ENCODE measurements at regions not wholly inside any gene's neighbourhood (a gene's known extent, or its start where the extent isn't known, plus 50 kb on each side); places are given as distances from the start of the nearest gene placed in this dataset.
"Not testable (repeated sequence)": the region's sequence is repeated elsewhere in the genome, so short reads cannot be mapped to it uniquely, and the experiment has no call there.

GRCh38 chr5:102554082-102554481 is 55.3 kb upstream of the SLCO6A1 start:
- DNase-seq (ENCODE audit: low read depth in 2 of 2, low spot score in 1 of 2): no peak

DNA sequence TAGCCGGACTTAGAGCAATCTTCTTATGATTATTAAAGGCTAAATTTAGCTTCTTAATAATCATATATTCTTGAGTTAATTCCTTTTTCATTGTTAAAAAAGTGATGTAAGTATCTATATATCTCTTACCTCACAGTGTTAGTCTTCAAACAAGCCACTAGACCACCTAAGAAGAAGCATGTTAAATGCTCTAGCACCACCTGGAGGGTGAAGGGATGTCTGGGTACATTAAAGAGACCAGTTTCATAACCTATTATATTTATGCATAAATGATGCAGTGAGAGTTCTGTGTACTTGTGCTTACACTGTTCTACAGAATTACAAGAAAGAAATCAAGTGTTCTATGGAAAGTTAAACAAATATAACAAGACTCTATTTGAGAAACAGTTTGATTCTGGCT is 55.9 kb upstream of the SLCO6A1 start:
- no peak for DNase-seq (ENCODE audit: low read depth in 2 of 2, low spot score in 1 of 2)

DNA sequence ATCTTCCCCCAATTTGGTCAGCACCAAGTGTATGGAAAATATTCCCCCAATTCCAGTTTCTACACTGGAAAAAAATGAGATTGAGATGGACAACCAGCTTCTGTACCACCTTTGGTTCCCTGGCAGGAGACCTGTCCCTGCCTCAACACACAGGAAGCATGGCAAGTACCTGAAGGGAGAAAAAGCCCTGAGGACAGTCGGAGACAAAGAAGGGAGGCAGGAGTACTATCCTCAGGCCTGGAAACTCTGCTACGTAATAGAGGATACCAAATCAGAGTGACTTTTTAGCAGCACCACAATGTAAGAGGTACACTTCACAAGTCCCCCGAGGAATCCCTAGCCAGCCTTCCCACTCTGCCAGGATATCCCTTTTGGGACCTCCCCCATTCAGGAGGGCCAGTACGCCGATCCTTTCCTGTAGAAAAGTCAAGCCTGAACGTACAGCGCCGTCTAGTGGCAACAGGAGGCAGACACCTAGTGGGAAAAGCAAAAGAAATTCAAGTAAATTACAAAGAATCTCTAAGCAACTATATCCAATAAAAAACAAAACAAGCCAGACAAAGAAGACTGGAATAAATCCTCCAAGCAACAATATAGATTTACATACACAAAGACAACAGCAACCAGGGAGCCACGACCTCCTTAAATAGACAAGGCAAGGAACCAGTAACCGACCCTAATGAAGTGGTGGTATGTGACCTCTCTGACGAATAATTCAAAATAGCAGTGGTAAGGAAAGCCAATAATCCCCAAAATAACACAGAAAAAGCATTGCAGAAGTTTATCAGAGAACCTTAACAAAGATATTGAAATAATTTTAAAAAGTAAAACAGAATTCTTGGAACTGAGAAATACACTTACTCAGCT is 63.3 kb upstream of the SLCO6A1 start:
- DNase-seq (ENCODE audit: low read depth in 2 of 2, low spot score in 1 of 2): no peak

GRCh38 chr5:102570747-102571146 is 71.9 kb upstream of the SLCO6A1 start:
- no peak for DNase-seq (ENCODE audit: low read depth in 2 of 2, low spot score in 1 of 2)

- no peak for DNase-seq (ENCODE audit: low read depth in 2 of 2, low spot score in 1 of 2)
These were observed 79.6 kb upstream of the SLCO6A1 start for GRCh38 chr5:102578362-102578761.

DNA sequence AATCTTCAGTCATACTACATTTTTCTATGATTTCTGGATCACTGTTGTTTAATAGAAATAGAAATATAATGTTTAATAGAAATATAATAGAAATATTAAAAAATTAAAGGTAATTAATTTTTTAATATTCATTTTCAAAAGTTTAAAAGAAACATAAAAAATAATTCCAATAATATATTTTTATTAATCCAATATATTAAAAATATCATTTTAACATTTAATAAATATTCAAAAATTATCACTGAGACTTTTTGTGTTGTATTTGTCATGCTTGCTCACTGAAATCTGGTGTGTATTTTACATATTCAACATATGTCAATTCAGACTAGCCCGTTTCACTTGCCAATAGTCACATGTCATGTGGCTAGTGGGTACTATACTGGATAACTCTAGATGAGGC is 80.6 kb upstream of the SLCO6A1 start:
- no peak for DNase-seq (ENCODE audit: low read depth in 2 of 2, low spot score in 1 of 2)

DNA sequence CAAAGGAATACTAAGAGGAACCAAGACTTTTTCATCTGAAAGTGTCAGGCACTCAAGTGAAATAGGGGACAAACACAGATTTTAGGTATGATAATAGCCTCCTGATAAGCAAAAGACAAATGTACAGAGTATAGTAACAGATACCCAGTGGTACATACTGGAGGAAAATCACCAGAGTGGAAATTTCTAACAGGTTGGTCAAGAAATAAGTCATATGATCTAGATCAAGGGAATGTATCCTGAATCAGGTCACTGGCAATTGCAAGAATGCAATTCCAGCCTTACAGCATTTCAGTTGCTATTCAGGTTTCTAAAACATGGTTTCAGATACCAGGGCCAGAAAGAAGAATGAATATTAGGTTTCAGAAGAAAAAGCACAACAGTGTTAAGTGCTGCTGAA is 82.2 kb upstream of the SLCO6A1 start:
- no peak for DNase-seq (ENCODE audit: low read depth in 2 of 2, low spot score in 1 of 2)

DNA sequence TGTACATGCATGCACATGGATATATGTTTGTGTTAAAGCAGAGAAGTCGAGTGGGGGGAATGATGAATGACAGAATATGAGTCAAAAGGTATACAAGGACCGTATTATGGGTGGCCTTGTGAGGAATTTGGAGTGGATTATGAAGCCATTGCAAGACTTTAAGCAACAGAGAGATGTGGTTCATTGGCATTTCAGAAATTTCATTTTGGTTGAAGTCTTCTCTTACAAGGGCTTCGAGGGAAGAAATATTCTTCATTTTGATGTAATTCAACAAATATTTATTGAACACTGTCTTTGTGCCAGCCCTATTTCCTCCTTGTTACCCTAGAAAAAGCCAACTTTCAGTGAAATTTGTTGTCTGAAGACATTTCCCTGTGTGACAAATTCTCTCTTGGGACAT is 83.9 kb upstream of the SLCO6A1 start:
- DNase-seq (ENCODE audit: low read depth in 2 of 2, low spot score in 1 of 2): no peak

GRCh38 chr5:102583276-102584124 is 84.7 kb upstream of the SLCO6A1 start:
- DNase-seq (ENCODE audit: low read depth in 2 of 2, low spot score in 1 of 2): no peak

- DNase-seq (ENCODE audit: low read depth in 2 of 2, low spot score in 1 of 2): no peak
These were observed 90.9 kb upstream of the SLCO6A1 start for GRCh38 chr5:102589661-102590060.

DNA sequence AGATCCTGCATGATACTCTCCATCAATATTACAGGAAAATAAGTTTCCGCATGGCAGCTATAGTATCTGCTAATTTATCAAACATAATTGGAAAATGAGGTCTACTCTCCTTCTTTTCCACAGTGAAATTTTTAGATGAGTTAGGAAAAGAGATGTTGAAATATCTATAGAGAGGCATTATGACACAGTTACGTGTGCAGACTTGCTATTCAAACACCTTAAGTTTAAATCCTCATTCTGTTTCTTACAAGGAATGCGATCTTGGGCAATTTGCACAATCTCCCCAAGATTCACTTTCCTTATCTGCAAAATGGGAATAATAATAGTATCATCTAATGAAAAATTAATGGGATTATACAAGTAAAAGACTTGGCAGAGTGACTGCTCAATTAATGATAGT is 91.7 kb upstream of the SLCO6A1 start:
- DNase-seq (ENCODE audit: low read depth in 2 of 2, low spot score in 1 of 2): no peak

GRCh38 chr5:102591650-102592049 is 92.8 kb upstream of the SLCO6A1 start:
- DNase-seq (ENCODE audit: low read depth in 2 of 2, low spot score in 1 of 2): no peak

- DNase-seq (ENCODE audit: low read depth in 2 of 2, low spot score in 1 of 2): not testable (repeated sequence)
These were observed 93.8 kb upstream of the SLCO6A1 start for GRCh38 chr5:102592586-102592985.

DNA sequence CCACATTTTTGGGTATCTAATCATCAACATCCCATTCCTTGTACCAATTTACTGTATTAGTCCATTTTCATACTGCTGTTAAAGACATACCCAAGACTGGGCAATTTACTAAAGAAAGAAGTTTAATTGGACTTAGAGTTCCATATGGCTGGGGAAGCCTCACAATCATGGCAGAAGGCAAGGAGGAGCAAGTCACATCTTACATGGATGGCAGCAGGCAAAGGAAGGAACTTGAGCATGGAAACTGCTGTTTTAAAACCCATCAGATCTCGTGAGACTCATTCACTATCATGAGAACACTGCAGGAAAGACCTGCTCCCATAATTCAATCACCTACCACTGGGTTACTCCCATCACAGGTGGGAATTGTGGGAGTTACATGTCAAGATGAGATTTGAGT is 95.4 kb upstream of the SLCO6A1 start:
- DNase-seq (ENCODE audit: low read depth in 2 of 2, low spot score in 1 of 2): no peak

DNA sequence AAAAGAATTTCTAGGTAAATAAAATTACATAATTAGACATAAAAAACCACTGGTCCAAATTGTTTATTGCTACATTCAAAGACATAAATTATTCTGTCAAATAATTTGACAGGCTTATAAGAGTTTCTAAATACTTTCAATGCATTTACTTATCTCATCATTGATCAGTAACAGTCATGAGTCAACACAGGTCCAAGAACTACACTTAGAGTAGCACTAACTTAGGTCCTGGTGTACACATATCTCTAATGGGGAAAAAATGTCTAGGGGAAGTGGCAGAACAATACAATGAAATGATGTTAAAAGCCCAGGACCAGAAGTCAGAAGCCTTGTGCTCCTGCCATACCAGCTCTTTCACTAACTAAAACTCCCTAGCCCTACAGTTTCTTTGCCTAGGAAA is 96.5 kb upstream of the SLCO6A1 start:
- no peak for DNase-seq (ENCODE audit: low read depth in 2 of 2, low spot score in 1 of 2)

DNA sequence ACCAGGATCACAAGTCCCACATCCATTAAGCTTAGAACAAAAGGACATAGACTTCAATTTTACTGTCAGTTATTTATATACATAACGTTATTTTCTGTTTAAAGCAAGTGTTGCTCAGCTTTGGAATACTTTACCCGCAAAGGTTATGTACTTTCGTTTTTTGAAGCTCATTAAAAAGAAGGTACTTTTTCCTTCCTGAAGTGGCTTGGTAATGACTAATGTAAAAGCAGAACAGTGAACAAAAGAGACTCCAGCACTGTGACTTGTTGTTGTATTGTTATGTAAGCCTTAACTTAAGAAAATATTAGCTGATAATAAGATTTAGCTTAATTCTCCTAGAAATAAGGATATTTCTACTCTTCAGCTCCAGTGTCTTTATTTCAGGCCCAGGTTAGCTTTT is 97.3 kb upstream of the SLCO6A1 start:
- no peak for DNase-seq (ENCODE audit: low read depth in 2 of 2, low spot score in 1 of 2)

GRCh38 chr5:102596951-102597350 is 98.2 kb upstream of the SLCO6A1 start:
- DNase-seq (ENCODE audit: low read depth in 2 of 2, low spot score in 1 of 2): no peak

DNA sequence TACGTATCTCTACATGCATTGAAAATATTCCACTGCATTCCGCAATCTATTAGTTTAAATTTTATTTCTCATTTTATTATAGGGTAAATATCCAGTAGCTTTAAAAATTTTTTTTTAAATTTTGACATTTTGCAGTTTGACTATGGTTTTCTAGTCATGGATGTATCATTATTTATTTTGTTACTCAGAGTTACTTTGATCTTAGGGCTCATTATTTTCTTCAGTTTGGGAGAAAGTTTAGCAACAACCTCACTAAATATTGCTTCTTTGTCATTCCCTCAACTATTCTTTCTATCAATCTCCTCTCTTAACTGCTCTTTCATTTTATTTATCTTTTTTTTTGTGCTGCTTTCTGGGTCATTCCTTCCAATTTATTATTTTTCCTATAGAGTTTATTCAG is 100.5 kb upstream of the SLCO6A1 start:
- DNase-seq (ENCODE audit: low read depth in 2 of 2, low spot score in 1 of 2): no peak

DNA sequence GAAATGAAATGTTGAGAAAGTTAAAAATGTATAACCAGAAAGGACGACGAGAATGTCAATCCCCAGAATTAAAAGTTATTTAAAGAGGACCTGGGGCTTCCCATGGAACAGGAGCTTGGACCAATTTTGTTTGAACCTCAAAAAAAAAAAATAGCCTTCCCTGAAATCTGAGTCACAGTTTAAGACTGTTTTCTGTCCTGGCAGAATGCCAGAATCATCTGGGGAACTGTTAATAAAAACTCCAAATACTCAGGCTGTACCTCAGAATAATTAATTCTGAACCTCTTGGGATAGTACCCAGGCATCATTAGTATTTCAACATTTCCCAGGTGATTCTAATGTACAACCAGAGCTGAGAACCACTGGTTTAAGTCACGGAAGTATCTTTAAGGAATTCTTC is 102.2 kb upstream of the SLCO6A1 start:
- no peak for DNase-seq (ENCODE audit: low read depth in 2 of 2, low spot score in 1 of 2)

DNA sequence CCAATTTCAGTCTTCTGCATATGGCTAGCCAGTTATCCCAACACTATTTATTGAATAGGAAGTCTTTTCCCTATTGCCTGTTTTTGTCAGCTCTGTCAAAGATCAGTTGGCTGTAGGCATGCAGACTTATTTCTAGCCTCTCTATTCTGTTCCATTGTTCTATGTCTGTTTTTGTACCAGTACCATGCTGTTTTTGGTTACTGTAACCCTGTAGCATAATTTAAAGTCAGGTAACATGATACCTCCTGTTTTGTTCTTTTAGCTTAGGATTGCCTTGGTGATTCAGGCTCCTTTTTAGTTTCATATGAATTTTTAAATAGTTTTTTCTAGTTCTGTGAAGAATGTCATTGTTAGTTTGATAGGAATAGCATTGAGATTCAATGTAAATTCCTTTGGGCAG is 104.9 kb upstream of the SLCO6A1 start:
- no peak for DNase-seq (ENCODE audit: low read depth in 2 of 2, low spot score in 1 of 2)

DNA sequence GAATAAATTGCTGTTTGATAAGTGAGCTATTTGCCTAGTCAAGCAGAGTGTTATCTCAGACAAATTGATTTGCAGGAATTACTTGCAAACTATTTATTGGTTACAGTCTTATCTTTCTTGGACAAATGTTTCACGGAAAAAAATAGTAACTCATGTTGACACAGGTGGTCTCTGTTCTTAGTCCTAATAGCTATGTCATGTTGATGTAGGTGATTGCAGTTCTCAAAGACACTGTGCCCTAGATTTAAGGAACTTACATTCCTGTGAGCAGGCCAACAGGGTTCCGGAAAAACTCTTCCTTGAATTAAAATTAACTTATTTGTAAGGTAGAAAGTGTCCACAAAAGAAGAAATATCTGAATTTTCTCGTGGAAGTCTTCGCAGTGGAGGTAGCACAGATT is 109.6 kb upstream of the SLCO6A1 start:
- DNase-seq (ENCODE audit: low read depth in 2 of 2, low spot score in 1 of 2): no peak

DNA sequence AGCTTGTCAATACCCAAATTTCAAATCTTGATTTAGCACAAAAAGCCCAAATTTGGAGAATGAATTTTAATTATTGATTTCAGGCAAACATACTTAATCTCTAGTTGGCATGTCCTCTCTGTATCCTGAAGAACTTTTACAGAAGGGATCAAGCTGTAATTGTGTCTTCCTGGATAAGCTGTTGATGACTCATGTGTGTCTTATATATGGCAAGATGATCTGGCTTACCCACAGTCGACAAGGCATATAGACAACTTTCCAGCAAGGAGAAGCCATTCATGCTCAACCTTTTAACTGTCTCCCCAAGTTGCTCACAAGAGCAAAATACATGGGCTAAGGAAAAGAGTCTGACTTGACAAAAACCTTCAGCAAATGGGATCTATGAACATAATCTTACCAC is 112.5 kb upstream of the SLCO6A1 start:
- no peak for DNase-seq (ENCODE audit: low read depth in 2 of 2, low spot score in 1 of 2)
